ENCODE measurements at regions not wholly inside any gene's neighbourhood (a gene's known extent, or its start where the extent isn't known, plus 50 kb on each side); places are given as distances from the start of the nearest gene placed in this dataset.

GRCh38 chr6:14067656-14068055, 49.9 kb upstream of the CD83 start:
- dilution Hi-C loops (cut with MboI; ENCODE audit: extremely low pct_ligation_motif_present, low sequenced_read_pairs), result no loop called here
- no peaks in the 10 kb centered on the region for H3K27me3 ChIP-seq (ENCODE audit: control insufficient read depth, extremely low read depth, insufficient read depth, low read length)
- H3K27ac ChIP-seq (ENCODE audit: control insufficient read depth, insufficient read depth, low read length), result no peak overlapping the region
- no peaks in the 10 kb centered on the region for H4K20me1 ChIP-seq (ENCODE audit: control insufficient read depth, extremely low read depth, insufficient read depth, low read length)
- no peaks in the 10 kb centered on the region for H3K9me1 ChIP-seq (ENCODE audit: control insufficient read depth, extremely low read depth, insufficient read depth, low read length)
- no peaks in the 10 kb centered on the region for H3K9me3 ChIP-seq (ENCODE audit: control insufficient read depth, low read depth, low read length)
- no peak overlapping the region for H3K9ac ChIP-seq (ENCODE audit: control insufficient read depth, extremely low read depth, insufficient read depth, low read length)
- TF ChIP-seq EZH2 (IDR thresholded peaks at IDR 0.05; ENCODE audit: low read length) (no peak), CTCF (optimal IDR thresholded peaks at IDR 0.05 in 1 of 3, IDR thresholded peaks at IDR 0.05 in 1 of 3, conservative IDR thresholded peaks at IDR 0.05 in 1 of 3; ENCODE audit: extremely low read depth in 1 of 3, insufficient read depth in 2 of 3, low read length in 3 of 3) (no peak)
- no peaks in the 10 kb centered on the region for H3K79me2 ChIP-seq (ENCODE audit: control insufficient read depth, insufficient read depth, low read length)
- H3K4me2 ChIP-seq (ENCODE audit: control insufficient read depth, extremely low read depth, insufficient read depth, low read depth, low read length), result no peak overlapping the region
- FAIRE-seq (no peak), DNase-seq (ENCODE audit: low read depth, low spot score) (no peak)
- no peak overlapping the region for H3K4me3 ChIP-seq (ENCODE audit: control insufficient read depth in 2 of 3, extremely low read depth in 1 of 3, insufficient read depth in 2 of 3, low read depth in 1 of 3, low read length in 3 of 3)
- H2AFZ ChIP-seq (ENCODE audit: control insufficient read depth, low read length), result no peak overlapping the region
- H3K4me1 ChIP-seq (ENCODE audit: control insufficient read depth, extremely low read depth, insufficient read depth, low read length), result peaks cover 11% of the 10 kb centered on the region
- H3K36me3 ChIP-seq (ENCODE audit: control insufficient read depth in 2 of 2, extremely low read depth in 1 of 2, insufficient read depth in 2 of 2, low read length in 2 of 2), result no peaks in the 10 kb centered on the region
